Osteocyte (in vitro differentiated cells): ENCODE measurements at regions not wholly inside any gene's neighbourhood (a gene's known extent, or its start where the extent isn't known, plus 50 kb on each side); places are given as distances from the start of the nearest gene placed in this dataset.

Source experiments
- DNase-seq: peaks from one replicate; pipeline ENCODE4 v3.0.0; 2021; ENCODE audit warnings: mixed read lengths; ENCODE audit not compliant: unreplicated experiment; ENCODE audit errors: extremely low spot score
- H3K27ac Mint-ChIP-seq: one replicate; pipeline ENCODE4 v1.8.0; 2021; ENCODE audit warnings: mild to moderate bottlenecking, mixed read lengths; ENCODE audit not compliant: unreplicated experiment
- H3K27me3 Mint-ChIP-seq: one replicate; pipeline ENCODE4 v1.8.0; 2021; ENCODE audit warnings: mixed read lengths; ENCODE audit not compliant: unreplicated experiment
- H3K36me3 Mint-ChIP-seq: one replicate; pipeline ENCODE4 v1.8.0; 2021; ENCODE audit warnings: mixed read lengths; ENCODE audit not compliant: unreplicated experiment
- H3K4me1 Mint-ChIP-seq: one replicate; pipeline ENCODE4 v1.8.0; 2021; ENCODE audit warnings: mixed read lengths; ENCODE audit not compliant: unreplicated experiment
- H3K4me3 Mint-ChIP-seq: one replicate; pipeline ENCODE4 v1.8.0; 2021; ENCODE audit warnings: mild to moderate bottlenecking, moderate library complexity, mixed read lengths; ENCODE audit not compliant: unreplicated experiment
- H3K9me3 Mint-ChIP-seq: one replicate; pipeline ENCODE4 v1.8.0; 2021; ENCODE audit warnings: mixed read lengths; ENCODE audit not compliant: unreplicated experiment
- TF ChIP-seq, protein P1 (sequence below): fragments of 200-600 bp; sonication (generic); IDR thresholded peaks from 2 replicates; pipeline ENCODE4 v1.5.0; 2021; ENCODE audit warnings: antibody characterized with exemption, mild to moderate bottlenecking, moderate library complexity

- TF ChIP-seq, protein P1, sequence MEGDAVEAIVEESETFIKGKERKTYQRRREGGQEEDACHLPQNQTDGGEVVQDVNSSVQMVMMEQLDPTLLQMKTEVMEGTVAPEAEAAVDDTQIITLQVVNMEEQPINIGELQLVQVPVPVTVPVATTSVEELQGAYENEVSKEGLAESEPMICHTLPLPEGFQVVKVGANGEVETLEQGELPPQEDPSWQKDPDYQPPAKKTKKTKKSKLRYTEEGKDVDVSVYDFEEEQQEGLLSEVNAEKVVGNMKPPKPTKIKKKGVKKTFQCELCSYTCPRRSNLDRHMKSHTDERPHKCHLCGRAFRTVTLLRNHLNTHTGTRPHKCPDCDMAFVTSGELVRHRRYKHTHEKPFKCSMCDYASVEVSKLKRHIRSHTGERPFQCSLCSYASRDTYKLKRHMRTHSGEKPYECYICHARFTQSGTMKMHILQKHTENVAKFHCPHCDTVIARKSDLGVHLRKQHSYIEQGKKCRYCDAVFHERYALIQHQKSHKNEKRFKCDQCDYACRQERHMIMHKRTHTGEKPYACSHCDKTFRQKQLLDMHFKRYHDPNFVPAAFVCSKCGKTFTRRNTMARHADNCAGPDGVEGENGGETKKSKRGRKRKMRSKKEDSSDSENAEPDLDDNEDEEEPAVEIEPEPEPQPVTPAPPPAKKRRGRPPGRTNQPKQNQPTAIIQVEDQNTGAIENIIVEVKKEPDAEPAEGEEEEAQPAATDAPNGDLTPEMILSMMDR: no peak
- Mint-ChIP-seq H3K27ac (no peak overlapping the region), H3K4me3 (no peak overlapping the region), H3K36me3 (peaks cover 6% of the 10 kb centered on the region), H3K27me3 (peaks cover 12% of the 10 kb centered on the region), H3K9me3 (no peaks in the 10 kb centered on the region), H3K4me1 (peaks cover 18% of the 10 kb centered on the region)
- DNase-seq: no peak
These were observed 60.2 kb downstream of the TFPI2 start for GRCh38 chr7:93830141-93830925.

GRCh38 chr7:93828260-93828659, 62.3 kb downstream of the TFPI2 start:
- DNase-seq: no peak
- H3K36me3 Mint-ChIP-seq: peaks cover 6% of the 10 kb centered on the region
- peaks cover 15% of the 10 kb centered on the region for H3K4me1 Mint-ChIP-seq
- peaks cover 18% of the 10 kb centered on the region for H3K27me3 Mint-ChIP-seq
- H3K9me3 Mint-ChIP-seq: no peaks in the 10 kb centered on the region
- no peak overlapping the region for H3K27ac Mint-ChIP-seq
- TF ChIP-seq, protein P1: no peak
- no peak overlapping the region for H3K4me3 Mint-ChIP-seq

DNA sequence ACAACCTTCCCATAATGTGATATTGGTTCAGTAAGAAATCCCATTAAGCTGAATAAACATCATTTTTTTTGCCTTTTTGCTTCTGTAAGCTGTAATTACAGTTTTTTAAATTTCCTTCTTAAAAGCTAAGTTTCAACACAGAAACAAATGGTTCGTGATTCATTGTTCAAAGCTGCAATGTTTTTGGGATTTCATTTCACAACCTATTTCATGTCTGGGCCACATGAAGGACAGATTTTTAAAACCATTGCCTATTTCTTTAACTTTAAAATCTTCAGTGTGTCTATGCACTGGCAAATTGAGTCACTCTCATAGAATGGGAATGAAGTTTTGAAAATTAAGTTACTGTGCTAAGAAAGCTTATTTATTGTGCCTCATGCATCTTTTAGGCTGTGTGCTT, 66.9 kb downstream of the TFPI2 start:
- Mint-ChIP-seq H3K27ac (no peak overlapping the region), H3K9me3 (no peaks in the 10 kb centered on the region), H3K4me1 (peaks cover 6% of the 10 kb centered on the region), H3K4me3 (no peak overlapping the region), H3K36me3 (peaks cover 6% of the 10 kb centered on the region), H3K27me3 (peaks cover 18% of the 10 kb centered on the region)
- DNase-seq: no peak
- TF ChIP-seq, protein P1: no peak

DNA sequence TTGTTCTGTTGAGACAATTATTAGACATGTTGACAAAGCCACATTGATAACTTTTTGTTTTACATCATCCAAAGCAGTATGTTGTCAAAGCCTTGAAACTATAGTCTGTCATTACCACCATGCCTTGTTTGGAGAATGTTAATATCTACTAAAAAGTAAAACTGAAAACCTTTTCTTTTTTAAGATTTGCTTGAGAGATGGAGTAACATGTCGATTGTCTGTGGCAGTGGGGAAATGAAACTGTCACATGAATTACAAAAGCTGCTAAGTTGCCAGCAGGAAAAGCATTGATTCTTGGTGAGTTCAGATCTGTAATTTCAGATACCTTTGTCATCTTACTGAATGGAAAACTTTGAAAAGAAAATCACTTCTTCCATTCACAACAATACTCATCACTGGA, 69.1 kb downstream of the TFPI2 start:
- H3K4me3 Mint-ChIP-seq: no peak overlapping the region
- TF ChIP-seq, protein P1: no peak
- peaks cover 11% of the 10 kb centered on the region for H3K27me3 Mint-ChIP-seq
- H3K27ac Mint-ChIP-seq: no peak overlapping the region
- no peaks in the 10 kb centered on the region for H3K36me3 Mint-ChIP-seq
- H3K9me3 Mint-ChIP-seq: no peaks in the 10 kb centered on the region
- H3K4me1 Mint-ChIP-seq: peaks cover 9% of the 10 kb centered on the region
- no peak for DNase-seq

DNA sequence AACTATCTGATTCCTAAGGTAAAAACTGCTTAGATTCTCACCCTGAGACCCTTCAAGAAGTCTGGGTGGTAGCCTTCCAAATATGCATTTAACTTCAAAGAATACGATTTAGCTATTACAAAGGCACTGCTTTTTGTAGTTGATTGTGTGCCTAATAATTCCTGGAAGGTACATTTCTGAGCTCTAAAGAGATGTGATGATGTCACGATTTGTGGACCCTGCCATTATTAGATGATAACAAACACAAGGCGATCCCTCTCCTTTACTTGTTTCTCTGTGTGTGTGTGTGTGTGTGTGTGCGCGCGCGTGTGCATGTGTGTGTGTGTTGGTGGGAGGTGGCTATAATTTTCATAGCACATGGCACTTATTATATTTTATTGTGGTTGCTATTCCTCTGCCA, 70.9 kb downstream of the TFPI2 start:
- no peak for DNase-seq
- Mint-ChIP-seq H3K27me3 (peaks cover 3% of the 10 kb centered on the region), H3K36me3 (no peaks in the 10 kb centered on the region), H3K4me3 (no peak overlapping the region), H3K4me1 (peaks cover 9% of the 10 kb centered on the region), H3K27ac (no peak overlapping the region), H3K9me3 (no peaks in the 10 kb centered on the region)
- TF ChIP-seq, protein P1: no peak
